GM18498 (cell line): ENCODE measurements at regions not wholly inside any gene's neighbourhood (a gene's known extent, or its start where the extent isn't known, plus 50 kb on each side); places are given as distances from the start of the nearest gene placed in this dataset.

Experiments used
- ATAC-seq: cut with Tn5 transposase; IDR thresholded peaks from one replicate; pipeline ENCODE4 v1.9.1; 2021; ENCODE audit warnings: mild to moderate bottlenecking, moderate library complexity; ENCODE audit not compliant: unreplicated experiment

DNA sequence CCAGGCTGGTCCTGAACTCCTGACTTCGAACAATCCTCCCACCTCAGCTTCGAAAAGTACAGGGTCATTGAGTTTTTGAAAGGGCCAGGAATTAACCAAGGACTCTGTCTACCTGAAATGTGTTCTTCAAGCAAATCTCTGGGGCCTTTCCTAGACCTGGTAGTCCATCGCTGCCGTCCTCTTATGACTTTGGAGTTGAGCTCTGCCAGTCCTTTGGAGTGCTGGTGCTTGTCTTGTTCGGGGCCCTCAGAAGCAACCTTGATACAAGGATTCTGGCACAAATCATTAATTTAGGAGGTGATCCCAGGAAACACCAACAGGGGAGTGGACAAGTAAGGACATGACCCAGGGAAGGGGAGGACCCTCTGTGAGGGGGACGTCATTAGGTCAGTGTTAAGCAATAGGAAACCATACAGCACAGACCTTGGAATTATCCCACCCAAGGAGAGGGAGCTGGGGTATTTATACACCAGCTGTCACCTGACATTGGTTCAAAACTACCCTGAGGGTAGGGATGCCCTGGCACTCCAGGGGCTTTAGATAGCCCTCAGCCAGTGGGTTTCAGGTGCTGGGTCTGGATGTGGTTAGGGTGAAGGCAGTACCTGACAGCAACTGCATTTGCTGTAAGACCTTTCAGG lies 187.2 kb downstream of the FOXL1 start:
- ATAC-seq: no peak

DNA sequence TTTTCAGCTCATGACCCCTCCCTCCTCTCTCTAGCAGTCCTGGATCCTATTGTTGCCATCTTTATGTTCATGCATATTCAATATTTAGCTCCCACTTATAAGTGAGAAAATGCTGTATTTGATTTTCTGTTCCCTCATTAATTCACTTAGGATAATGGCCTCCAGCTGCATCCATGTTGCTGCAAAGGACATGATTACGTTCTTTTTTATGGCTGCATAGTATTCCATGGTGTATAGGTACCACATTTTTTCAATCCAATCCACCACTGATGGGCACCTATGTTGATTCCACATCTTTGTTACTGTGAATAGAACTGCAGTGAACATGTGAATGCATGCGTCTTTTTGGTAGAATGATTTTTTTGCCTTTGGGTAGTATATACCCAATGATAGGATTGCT lies 188.4 kb downstream of the FOXL1 start:
- ATAC-seq: no peak

- no peak for ATAC-seq
Measured at GRCh38 chr16:86768228-86768791, 190.0 kb downstream of the FOXL1 start.

GRCh38 chr16:86768999-86769398 lies 190.7 kb downstream of the FOXL1 start:
- no peak for ATAC-seq

- ATAC-seq: no peak
Measured at GRCh38 chr16:86771506-86772460, 193.4 kb downstream of the FOXL1 start.

DNA sequence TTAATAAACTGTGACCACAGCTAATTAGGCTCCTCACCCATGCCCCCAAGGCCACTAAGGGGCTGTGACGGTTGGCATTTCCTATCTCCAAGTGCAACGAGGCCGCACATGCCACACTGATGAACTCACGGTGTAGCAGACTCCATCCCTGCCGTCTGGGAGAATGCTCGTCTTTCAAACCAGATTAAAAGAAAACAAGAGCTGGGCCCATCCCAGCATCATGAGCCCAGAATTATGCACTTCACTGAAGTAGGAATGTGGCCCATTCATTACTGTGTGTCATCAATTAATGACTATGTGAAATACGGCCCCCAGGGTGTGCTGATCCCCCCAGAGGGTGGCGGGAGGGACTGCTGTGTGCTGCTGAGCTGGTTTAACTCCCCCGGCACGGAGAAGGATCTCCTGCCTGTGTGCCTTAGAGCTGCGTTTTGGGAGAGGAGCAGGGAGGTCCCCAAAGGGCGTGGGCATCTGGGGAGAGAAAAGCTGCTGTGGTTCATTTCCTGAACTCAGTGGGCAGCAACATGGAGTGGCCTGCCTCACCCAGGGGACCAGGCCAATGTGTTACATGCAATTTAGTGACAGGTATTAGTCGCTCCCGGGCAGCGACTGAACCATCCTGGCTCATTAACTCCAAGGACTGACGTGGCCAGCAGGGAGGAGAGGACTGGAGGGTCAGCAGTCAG lies 194.5 kb downstream of the FOXL1 start:
- ATAC-seq: no peak

DNA sequence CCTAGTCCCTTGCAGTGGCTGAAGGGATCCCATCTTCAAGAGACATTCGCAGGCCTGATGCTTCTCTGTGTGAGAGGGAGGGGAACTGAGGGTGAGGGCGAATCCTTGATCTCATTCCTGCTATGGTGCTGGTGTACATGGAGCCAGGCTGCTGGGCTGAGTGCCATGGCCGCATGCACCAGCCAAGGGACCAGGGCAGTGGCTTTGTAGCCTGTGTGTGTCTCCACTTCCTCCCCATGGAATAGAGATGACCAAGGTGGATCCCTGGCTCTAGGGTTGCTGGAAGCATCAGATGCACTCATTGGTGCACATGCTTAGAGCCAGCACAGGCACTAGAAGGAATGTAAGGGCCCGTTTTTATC lies 195.0 kb downstream of the FOXL1 start:
- no peak for ATAC-seq

DNA sequence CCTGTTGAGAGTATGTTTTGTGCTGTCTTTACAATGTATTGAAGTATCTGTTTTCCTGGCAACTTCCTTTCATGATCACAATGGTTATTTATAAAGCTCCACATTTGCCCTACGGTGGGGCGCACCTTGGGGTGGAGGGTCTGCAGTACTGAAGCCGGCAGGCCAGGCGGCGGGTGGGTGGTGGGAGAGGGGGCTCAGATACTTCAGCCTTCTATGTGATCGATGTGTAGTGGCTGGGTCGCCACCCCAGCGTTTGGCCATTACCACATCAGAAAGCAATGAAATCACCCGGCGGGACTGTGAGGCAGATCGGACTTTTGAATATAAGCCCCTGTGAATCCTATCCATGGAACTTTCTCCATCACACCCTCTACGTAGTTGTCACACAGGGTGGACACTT lies 196.6 kb downstream of the FOXL1 start:
- no peak for ATAC-seq

DNA sequence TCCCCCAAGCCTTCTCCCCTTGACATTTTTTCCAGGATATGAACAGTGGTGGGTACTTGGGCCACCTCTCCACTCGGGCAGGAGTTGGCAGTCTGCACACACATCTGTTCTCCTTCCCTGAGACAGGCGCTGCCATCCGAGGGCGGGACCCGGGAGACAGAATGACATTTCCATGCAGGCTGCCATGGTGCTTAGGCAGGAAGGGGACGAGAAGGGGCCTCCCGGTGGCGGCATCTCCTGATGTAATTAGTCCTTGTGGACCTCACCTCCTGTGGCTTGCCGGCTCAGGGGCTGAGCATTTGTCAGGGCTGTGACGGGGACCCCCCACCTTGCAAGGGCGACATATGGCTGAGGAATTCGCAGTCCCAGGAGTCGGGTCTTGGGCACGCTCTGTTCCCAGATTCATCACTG lies 197.2 kb downstream of the FOXL1 start:
- no peak for ATAC-seq

DNA sequence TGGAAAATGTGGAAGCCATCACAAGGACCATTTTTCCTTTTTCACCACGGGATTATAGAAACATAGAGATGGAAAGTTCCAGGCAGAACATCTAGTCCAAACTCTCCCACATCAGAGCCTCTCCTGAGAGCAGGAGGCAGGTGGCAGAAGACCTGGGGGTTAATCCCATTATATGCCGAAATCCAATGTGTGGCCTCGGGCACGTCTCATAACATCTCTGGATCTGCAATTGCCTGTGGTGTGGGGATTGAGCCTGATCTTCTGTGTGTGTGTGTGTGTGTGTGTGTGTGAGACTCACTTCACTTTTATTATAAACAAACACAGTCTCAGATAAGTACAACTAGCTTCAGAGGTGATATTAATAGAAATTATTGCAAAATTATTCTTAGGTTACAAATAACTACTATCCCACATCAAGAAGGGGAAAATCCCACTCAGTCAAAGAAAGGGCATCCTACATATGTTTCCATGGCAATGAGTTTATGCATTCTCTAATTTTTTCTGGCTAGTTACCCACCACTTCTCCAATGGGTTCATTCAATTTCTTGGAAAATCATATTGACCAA lies 199.1 kb downstream of the FOXL1 start:
- no peak for ATAC-seq

GRCh38 chr16:86778108-86778745 lies 199.9 kb downstream of the FOXL1 start:
- ATAC-seq: no peak

- no peak for ATAC-seq
Measured at GRCh38 chr16:86778978-86779377, 200.6 kb downstream of the FOXL1 start.

- ATAC-seq: no peak
Measured at GRCh38 chr16:86781046-86781445, 202.7 kb downstream of the FOXL1 start.

DNA sequence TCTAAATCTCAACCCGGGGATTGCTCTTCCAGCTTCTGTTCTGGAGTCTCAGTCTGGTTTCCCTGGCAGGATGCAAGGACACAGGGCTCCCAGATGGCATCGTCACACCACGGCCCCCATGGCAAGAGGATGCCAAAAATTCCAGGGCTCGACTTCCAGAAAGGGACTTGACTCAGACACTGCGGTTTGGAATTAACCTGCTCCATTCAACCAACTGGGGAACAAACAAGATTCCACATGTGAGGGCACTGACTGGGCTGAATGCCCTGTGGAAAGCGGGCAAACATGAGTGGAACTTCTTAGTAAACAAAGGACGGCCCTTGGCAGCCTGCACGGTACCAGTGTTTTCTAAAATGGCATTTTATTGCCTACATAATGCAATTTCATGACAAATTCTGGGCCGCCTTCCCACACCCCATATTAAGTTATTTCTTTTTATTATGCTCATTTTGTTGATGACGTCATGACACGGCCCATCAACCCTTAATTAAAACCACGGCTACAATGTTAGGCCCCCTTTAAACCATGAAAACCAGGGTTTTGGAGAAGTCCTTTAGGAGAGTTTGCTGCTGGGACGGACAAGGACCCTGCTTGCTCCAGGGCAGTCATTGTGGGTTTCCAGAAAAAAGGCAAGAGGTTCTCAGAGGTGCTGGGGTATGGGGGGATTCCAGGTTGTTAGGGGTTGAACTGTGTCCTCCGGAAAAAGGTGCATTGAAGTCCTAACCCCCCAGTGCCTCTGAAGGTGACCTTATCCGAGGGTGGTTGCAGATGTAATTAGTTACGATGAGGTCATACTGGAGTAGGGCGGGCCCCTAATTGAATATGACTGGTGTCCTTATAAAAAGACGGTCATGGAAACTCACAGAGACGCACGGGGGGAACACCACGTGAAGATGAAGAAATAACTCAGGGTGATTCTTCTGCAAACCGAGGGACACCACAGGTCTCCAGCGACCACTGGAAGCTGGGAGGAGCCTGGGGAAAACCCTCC lies 205.6 kb downstream of the FOXL1 start:
- ATAC-seq: no peak

DNA sequence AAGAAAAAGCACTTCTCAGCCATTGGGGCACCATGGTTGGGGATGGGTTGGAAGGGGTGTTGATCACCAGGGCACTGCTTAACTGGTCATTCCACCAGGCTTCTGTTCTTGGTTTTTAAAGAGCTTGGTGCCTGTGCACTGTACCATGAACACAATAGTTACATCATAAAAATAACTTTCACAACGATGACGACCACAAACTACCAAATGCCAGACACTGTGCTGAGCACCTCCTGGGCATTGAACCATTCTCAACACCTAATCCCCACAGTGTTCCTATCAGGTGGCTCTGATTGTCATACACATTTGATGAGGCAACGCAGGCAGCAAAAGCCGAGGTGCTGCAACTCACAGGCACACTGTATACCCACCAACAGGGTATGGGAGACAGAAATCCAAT lies 208.0 kb downstream of the FOXL1 start:
- no peak for ATAC-seq

DNA sequence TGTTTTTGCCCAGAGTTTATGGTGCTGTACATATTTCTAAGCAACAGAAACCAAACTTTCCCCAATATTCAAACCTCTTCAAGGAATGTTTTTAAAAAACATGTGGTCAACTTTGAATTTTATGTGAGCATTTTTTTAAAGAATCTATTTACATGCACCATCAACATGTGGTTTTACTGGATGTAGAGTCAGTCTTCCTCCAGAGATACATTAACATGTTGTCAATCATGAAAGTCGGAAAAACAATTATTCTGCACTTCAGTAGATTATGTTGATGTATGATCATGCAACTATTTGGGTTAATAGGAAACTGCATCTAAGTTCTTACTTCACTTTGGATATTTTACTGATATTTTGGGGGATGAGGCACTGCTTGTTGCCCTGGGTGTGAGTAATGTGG lies 208.6 kb downstream of the FOXL1 start:
- ATAC-seq: no peak

DNA sequence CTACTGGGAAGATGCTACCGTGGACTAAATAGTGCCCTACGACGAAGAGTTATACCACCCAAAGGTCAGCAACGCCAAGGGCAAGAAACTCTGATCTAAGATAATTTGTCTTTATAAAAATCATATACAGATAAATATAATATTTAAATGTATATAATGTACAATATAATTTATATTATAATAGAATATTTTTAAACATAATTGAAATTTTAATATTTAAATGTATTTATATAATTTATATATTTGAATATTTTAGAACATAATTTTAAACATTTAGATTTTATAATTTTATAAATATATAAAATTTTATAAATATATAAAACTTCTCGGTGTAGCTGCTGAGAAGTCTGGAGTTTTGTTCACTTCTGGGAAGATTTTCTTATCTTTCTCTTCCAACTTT lies 209.2 kb downstream of the FOXL1 start:
- ATAC-seq: no peak

DNA sequence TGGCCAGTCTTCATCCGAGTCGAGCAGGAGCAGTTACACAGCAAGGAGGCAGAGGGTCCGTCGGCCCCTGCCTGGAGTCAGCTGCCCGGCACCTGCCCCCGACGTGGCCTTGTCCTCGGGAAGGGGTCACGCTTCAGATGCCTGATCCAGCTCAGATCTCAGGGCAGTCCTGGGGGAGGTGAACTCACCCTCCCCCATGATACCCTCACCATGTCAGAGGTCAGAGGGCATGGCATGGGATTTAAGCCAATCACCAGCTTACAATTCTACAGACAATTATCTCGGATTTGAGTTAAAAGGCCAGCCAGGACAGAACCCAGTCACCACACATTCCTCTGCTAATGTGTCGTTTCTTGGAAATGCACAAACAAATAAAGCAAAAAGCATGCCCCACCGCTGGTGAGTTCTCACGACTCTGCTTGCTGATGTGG lies 211.3 kb downstream of the FOXL1 start:
- no peak for ATAC-seq

- no peak for ATAC-seq
Measured at GRCh38 chr16:86791287-86792035, 213.1 kb downstream of the FOXL1 start.
